OCI-LY3 (cell line): ENCODE measurements at regions not wholly inside any gene's neighbourhood (a gene's known extent, or its start where the extent isn't known, plus 50 kb on each side); places are given as distances from the start of the nearest gene placed in this dataset.

Experiments used
- CTCF ChIP-seq: fragments of 200-600, 300-600 bp; sonication (generic); IDR thresholded peaks from 2 replicates; pipeline ENCODE4 v1.5.1; 2014; ENCODE audit warnings: antibody characterized with exemption, low read length, low read depth
- EZH2phosphoT487 ChIP-seq: fragments of 200-600 bp; shearing (Covaris generic); IDR thresholded peaks from 2 replicates; pipeline ENCODE4 v1.6.1; 2018; ENCODE audit warnings: antibody characterized with exemption, mixed run types, low read depth

GRCh38 chr12:93191956-93192355 is 185.8 kb upstream of the NUDT4 start:
- TF ChIP-seq CTCF (no peak), EZH2phosphoT487 (no peak)
